HepG2 (cell line): ENCODE measurements at regions not wholly inside any gene's neighbourhood (a gene's known extent, or its start where the extent isn't known, plus 50 kb on each side); places are given as distances from the start of the nearest gene placed in this dataset.

Source experiments
- ATAC-seq: fragments of 200-7000 bp; cut with Tn5 transposase; 3 replicates; pipeline ENCODE4 v1.9.1; 2020; ENCODE audit warnings: mild to moderate bottlenecking, moderate library complexity
- BruUV-seq: library from RNA; stranded (reverse); fragments of 400-500 nt; replicated peaks from 2 replicates; lab custom pipeline; 2021; lab: Mats Ljungman, UMichigan
- CTCF ChIA-PET: fragments of 300-600 bp; formaldehyde crosslinking; extraction: SDS; loops from one replicate; lab custom pipeline; 2021; ENCODE audit warnings: low total read pairs, inconsistent platforms, low intra/inter-chr PET ratio; lab: Yijun Ruan, JAX
- POLR2A ChIA-PET: fragments of 350-600 bp; sonication (Branson Sonifier 250); formaldehyde crosslinking; loops from one replicate; lab custom pipeline; 2020; ENCODE audit warnings: antibody characterized with exemption, inconsistent platforms; lab: Yijun Ruan, JAX
- DNase-seq: peaks from one replicate; pipeline ENCODE4 v3.0.0-alpha.2; 2015; ENCODE audit warnings: low spot score
- FAIRE-seq: peaks from 3 replicates; lab custom pipeline; 2011; peaks lifted over from hg19 to GRCh38; lab: Jason Lieb, UNC
- H2AFZ ChIP-seq: one replicate; pipeline ENCODE4 v1.6.1; 2011; ENCODE audit warnings: low read length, inconsistent platforms
- H3K27ac ChIP-seq: fragments of 300-600 bp; 3 replicates; pipeline ENCODE4 v1.8.0; 2011; ENCODE audit warnings: mixed run types, mild to moderate bottlenecking, mixed read lengths, low read length, inconsistent platforms; ENCODE audit not compliant: insufficient read depth; ENCODE audit errors: extremely low read length
- H3K27me3 ChIP-seq, 2 experiments: fragments of 200-600 bp in 1 of 2; 2 replicates in 1 of 2; 3 replicates in 1 of 2; pipeline versions ENCODE4 v1.6.0 to v1.8.0; 2011; ENCODE audit warnings: low read length in 2 of 2, mild to moderate bottlenecking in 2 of 2, moderate library complexity in 2 of 2, inconsistent platforms in 1 of 2; ENCODE audit not compliant: insufficient read depth in 2 of 2, control insufficient read depth in 1 of 2
- H3K36me3 ChIP-seq, 2 experiments: fragments of 200-600 bp in 1 of 2; replicated peaks in 1 of 2; 2 replicates in 1 of 2; 3 replicates in 1 of 2; pipeline versions ENCODE4 v1.5.1 to v1.8.0; 2011; ENCODE audit warnings: low read length in 2 of 2, inconsistent platforms in 1 of 2; ENCODE audit not compliant: insufficient read depth in 2 of 2, control insufficient read depth in 1 of 2
- H3K4me1 ChIP-seq: 2 replicates; pipeline ENCODE4 v1.5.1; 2012; ENCODE audit warnings: low read length, inconsistent platforms; ENCODE audit not compliant: insufficient read depth
- H3K4me2 ChIP-seq: 2 replicates; pipeline ENCODE4 v1.6.0; 2011; ENCODE audit warnings: low read depth, low read length, inconsistent platforms
- H3K4me3 ChIP-seq, 3 experiments: fragments of 200-600 bp in 1 of 3; sonication (generic), shearing (Covaris generic) in 1 of 3; replicated peaks in 1 of 3; 2 replicates each; pipeline ENCODE4 v1.5.1; 2011 to 2016; ENCODE audit warnings: low read length in 3 of 3, inconsistent platforms in 2 of 3, low read depth in 2 of 3, mild to moderate bottlenecking in 2 of 3, control low read depth in 1 of 3, mixed read lengths in 1 of 3; ENCODE audit not compliant: insufficient read depth in 1 of 3
- H3K79me2 ChIP-seq: one replicate; pipeline ENCODE4 v1.6.1; 2011; ENCODE audit warnings: low read length, inconsistent platforms; ENCODE audit not compliant: insufficient read depth
- H3K9ac ChIP-seq: 2 replicates; pipeline ENCODE4 v1.6.0; 2011; ENCODE audit warnings: mild to moderate bottlenecking, low read depth, low read length, inconsistent platforms; ENCODE audit not compliant: insufficient read depth
- H3K9me3 ChIP-seq: 2 replicates; pipeline ENCODE4 v1.5.1; 2012; ENCODE audit warnings: mild to moderate bottlenecking, low read length
- H4K20me1 ChIP-seq: 2 replicates; pipeline ENCODE4 v1.6.0; 2011; ENCODE audit warnings: inconsistent platforms, mild to moderate bottlenecking, low read length, moderate library complexity; ENCODE audit not compliant: insufficient read depth
- NR2F2 ChIP-seq: IDR thresholded peaks from 2 replicates; pipeline ENCODE4 v1.6.1; 2012; ENCODE audit warnings: low read depth, inconsistent platforms, borderline replicate concordance
- ZNF619 ChIP-seq: sonication (generic); formaldehyde crosslinking; IDR thresholded peaks from 2 replicates; pipeline ENCODE4 v1.4.0; 2020; ENCODE audit warnings: mild to moderate bottlenecking, missing genetic modification reagents
- ZNF879 ChIP-seq: sonication (generic); formaldehyde crosslinking; IDR thresholded peaks from 2 replicates; pipeline ENCODE4 v1.8.1; 2023; ENCODE audit warnings: missing genetic modification reagents
- WGBS: methylation state at CpG from one replicate; pipeline ENCODE4 v1.1.6; 2017; ENCODE audit warnings: low lambda C conversion rate; 5-methylcytosine and 5-hydroxymethylcytosine counted together
- in situ Hi-C: cut with HindIII; loops from 2 replicates; pipeline ENCODE4 v1.10.0; 2017; ENCODE audit warnings: low pct_unique_long_range_greater_than_20kb; ENCODE audit not compliant: extremely low pct_ligation_motif_present
- intact Hi-C: fragments of 100-400 bp; cut with micrococcal nuclease; formaldehyde crosslinking; loops from one replicate; pipeline ENCODE4 v1.10.0; 2022; ENCODE audit not compliant: unreplicated experiment
- TF ChIP-seq, protein P1 (sequence below): sonication (generic); formaldehyde crosslinking; IDR thresholded peaks from 2 replicates; pipeline ENCODE4 v1.5.0; 2020; ENCODE audit warnings: missing genetic modification reagents
- TF ChIP-seq, protein P2 (sequence below): sonication (generic); formaldehyde crosslinking; IDR thresholded peaks from 2 replicates; pipeline ENCODE4 v1.5.0; 2020; ENCODE audit warnings: missing genetic modification reagents
- TF ChIP-seq, protein P3 (sequence below), 2 experiments: fragments of 450-650 bp in 1 of 2; sonication (generic) in 1 of 2; formaldehyde crosslinking; IDR thresholded peaks; 2 replicates each; pipeline versions ENCODE4 v1.5.0 to v1.8.0; 2020 to 2022; ENCODE audit warnings: mild to moderate bottlenecking in 1 of 2, missing genetic modification reagents in 1 of 2
- TF ChIP-seq, protein P4 (sequence below), 2 experiments: fragments of 450-650 bp in 1 of 2; sonication (generic) in 1 of 2; formaldehyde crosslinking in 1 of 2; IDR thresholded peaks; 2 replicates each; pipeline versions ENCODE4 v1.6.1 to v1.8.0; 2016 to 2022; ENCODE audit warnings: antibody characterized with exemption in 1 of 2, mild to moderate bottlenecking in 1 of 2, missing genetic modification reagents in 1 of 2

DNA sequence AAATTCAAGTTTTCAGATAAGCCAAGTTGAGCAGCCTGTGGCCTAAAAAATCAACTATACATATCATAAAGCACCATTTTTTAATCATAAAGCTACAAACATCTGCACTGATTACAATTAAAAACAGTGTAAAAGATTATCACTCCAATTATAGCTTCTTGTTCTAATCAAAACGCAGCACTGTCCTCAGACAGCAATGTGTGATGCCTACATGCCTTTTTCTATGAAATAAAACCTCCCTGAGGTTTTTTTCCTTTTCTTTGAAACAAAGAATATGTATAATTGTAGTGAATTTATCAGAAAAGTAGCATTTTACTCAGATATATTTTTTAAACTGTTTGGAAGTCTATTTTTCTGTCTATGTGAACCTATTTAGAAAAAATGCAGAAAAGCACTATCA, 366.1 kb upstream of the CCNH start (continued):
- TF ChIP-seq, protein P1, sequence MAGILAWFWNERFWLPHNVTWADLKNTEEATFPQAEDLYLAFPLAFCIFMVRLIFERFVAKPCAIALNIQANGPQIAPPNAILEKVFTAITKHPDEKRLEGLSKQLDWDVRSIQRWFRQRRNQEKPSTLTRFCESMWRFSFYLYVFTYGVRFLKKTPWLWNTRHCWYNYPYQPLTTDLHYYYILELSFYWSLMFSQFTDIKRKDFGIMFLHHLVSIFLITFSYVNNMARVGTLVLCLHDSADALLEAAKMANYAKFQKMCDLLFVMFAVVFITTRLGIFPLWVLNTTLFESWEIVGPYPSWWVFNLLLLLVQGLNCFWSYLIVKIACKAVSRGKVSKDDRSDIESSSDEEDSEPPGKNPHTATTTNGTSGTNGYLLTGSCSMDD = no peak

DNA sequence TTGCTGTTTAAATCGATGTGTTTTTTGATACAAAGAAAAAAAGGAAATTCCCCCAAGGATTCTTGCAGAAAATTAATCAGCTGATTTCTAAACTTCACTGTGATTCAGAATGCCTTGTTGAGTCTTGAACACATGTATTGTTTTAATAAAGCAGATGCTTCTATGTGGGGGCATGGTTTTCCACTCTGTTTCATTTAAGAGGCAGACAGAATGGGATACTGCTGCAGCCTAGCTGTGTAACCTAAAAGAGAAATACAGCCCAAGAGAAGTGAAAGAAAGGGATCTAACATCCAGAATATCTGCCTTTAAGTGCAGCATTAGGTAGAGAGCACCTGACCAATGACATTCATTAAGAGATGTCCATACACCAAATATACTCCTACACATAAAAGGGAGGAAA, 365.1 kb upstream of the CCNH start:
- Histone ChIP-seq H3K9ac (no peak overlapping the region), H3K4me1 (no peaks in the 10 kb centered on the region), H3K9me3 (no peaks in the 10 kb centered on the region), H3K36me3 (no peaks in the 10 kb centered on the region), H3K4me3 (no peak overlapping the region), H3K79me2 (no peaks in the 10 kb centered on the region), H4K20me1 (no peaks in the 10 kb centered on the region), H3K27me3 (peaks cover 0 to 1% of the 10 kb centered on the region in 2 experiments; a peak in 1 of 5 replicates), H3K27ac (no peak overlapping the region), H2AFZ (no peak overlapping the region), H3K4me2 (no peak overlapping the region)
- in situ Hi-C loops = no loop called here
- 0% methylated on average over 1 of the region's 1 CpG for WGBS
- DNase-seq (no peak), ATAC-seq (no peak), FAIRE-seq (no peak)
- ChIA-PET POLR2A (no interaction called here), CTCF (no interaction called here)
- TF ChIP-seq NR2F2 (no peak), ZNF619 (CRISPR knock-in tag) (no peak), ZNF879 (CRISPR knock-in tag) (no peak)
- TF ChIP-seq, protein P2, sequence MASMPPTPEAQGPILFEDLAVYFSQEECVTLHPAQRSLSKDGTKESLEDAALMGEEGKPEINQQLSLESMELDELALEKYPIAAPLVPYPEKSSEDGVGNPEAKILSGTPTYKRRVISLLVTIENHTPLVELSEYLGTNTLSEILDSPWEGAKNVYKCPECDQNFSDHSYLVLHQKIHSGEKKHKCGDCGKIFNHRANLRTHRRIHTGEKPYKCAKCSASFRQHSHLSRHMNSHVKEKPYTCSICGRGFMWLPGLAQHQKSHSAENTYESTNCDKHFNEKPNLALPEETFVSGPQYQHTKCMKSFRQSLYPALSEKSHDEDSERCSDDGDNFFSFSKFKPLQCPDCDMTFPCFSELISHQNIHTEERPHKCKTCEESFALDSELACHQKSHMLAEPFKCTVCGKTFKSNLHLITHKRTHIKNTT (CRISPR knock-in tag) = no peak
- TF ChIP-seq, protein P3, sequence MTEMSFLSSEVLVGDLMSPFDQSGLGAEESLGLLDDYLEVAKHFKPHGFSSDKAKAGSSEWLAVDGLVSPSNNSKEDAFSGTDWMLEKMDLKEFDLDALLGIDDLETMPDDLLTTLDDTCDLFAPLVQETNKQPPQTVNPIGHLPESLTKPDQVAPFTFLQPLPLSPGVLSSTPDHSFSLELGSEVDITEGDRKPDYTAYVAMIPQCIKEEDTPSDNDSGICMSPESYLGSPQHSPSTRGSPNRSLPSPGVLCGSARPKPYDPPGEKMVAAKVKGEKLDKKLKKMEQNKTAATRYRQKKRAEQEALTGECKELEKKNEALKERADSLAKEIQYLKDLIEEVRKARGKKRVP (CRISPR knock-in tag; IDR thresholded peaks at IDR 0.05) = no peak
- TF ChIP-seq, protein P4, sequence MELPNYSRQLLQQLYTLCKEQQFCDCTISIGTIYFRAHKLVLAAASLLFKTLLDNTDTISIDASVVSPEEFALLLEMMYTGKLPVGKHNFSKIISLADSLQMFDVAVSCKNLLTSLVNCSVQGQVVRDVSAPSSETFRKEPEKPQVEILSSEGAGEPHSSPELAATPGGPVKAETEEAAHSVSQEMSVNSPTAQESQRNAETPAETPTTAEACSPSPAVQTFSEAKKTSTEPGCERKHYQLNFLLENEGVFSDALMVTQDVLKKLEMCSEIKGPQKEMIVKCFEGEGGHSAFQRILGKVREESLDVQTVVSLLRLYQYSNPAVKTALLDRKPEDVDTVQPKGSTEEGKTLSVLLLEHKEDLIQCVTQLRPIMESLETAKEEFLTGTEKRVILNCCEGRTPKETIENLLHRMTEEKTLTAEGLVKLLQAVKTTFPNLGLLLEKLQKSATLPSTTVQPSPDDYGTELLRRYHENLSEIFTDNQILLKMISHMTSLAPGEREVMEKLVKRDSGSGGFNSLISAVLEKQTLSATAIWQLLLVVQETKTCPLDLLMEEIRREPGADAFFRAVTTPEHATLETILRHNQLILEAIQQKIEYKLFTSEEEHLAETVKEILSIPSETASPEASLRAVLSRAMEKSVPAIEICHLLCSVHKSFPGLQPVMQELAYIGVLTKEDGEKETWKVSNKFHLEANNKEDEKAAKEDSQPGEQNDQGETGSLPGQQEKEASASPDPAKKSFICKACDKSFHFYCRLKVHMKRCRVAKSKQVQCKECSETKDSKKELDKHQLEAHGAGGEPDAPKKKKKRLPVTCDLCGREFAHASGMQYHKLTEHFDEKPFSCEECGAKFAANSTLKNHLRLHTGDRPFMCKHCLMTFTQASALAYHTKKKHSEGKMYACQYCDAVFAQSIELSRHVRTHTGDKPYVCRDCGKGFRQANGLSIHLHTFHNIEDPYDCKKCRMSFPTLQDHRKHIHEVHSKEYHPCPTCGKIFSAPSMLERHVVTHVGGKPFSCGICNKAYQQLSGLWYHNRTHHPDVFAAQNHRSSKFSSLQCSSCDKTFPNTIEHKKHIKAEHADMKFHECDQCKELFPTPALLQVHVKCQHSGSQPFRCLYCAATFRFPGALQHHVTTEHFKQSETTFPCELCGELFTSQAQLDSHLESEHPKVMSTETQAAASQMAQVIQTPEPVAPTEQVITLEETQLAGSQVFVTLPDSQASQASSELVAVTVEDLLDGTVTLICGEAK (IDR thresholded peaks at IDR 0.05) = no peak
- TF ChIP-seq, protein P4 (CRISPR knock-in tag; IDR thresholded peaks at IDR 0.05) = no peak
- BruUV-seq = no TSS peak
- intact Hi-C loops = no loop called here
